ENCODE measurements at regions not wholly inside any gene's neighbourhood (a gene's known extent, or its start where the extent isn't known, plus 50 kb on each side); places are given as distances from the start of the nearest gene placed in this dataset.

DNA sequence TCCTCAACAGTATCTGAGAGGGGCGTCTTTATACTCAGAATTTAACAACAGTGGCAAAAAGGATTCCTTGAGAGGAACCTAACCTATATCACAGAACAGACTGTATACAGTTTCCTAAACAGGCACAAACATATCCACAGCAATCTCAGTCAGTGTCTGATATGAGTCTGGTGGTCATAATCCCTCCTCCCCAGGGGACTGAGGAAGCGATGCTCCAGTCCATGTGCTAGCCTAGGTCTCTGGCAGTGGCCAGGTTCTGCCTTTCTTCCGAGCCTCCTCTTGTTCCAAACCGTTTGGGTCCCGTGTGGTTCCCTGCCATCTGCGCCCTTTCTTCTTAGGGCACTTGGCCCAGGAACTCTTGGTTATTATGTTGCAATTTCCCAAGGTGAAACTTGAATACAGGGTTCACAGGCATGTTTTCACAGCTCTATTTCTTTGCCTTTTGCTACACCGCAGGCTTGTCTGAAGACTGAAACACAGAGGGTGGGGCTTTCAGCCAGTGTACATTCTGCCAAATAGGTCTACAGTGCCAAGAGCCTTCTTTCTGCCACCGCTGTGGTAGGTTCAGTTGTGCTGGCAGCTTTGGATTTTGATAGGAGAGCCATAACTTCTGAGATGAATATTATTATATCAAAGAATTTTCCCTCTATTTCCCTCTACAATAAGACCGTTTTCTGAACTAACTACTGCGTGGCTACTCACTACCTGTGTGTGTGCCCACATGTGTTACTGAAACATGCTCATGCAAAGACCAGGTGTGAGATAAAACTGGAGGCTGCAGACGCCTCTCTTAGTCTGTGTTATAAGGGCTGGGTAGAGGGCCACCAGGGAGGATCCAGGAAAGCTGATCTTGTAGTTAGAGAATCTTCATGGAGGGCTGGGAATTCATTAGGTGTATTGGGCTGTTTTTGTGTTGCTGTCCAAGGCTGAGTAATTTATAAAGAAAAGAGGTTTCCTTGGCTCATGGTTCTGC, 75.0 kb upstream of the HAAO start:
- no peak overlapping the region for H3K27ac ChIP-seq (ENCODE audit: low read depth in 1 of 2, low read length in 2 of 2)
- no peak for DNase-seq (ENCODE audit: low spot score)
- H3K4me1 ChIP-seq (ENCODE audit: control insufficient read depth in 4 of 4, insufficient read depth in 4 of 4, low read length in 3 of 4): peaks cover 0 to 3% (median 0%) of the 10 kb centered on the region in 4 donors
- H3K9ac ChIP-seq (ENCODE audit: low read depth in 1 of 2, low read length in 2 of 2): peak overlapping the region in 1 of 2 donors; percentile 20
- peak in 1 of 2 donors; percentile 33 for TF ChIP-seq RXRA (IDR thresholded peaks at IDR 0.05)
- no peak for TF ChIP-seq GABPA (IDR thresholded peaks at IDR 0.05 in 1 of 2, conservative IDR thresholded peaks at IDR 0.05 in 1 of 2)
- peak in 1 of 2 donors; percentile 37 for TF ChIP-seq HNF4A (conservative IDR thresholded peaks at IDR 0.05)
- H3K4me3 ChIP-seq (ENCODE audit: low read depth in 1 of 3, low read length in 3 of 3): no peak overlapping the region
- H3K36me3 ChIP-seq (ENCODE audit: control insufficient read depth in 4 of 4, insufficient read depth in 3 of 4, low read depth in 1 of 4, low read length in 3 of 4): no peaks in the 10 kb centered on the region
- H3K9me3 ChIP-seq (ENCODE audit: control insufficient read depth in 4 of 4, low read length in 3 of 4): peaks cover 0 to 4% (median 2%) of the 10 kb centered on the region in 4 donors
- H3K27me3 ChIP-seq (ENCODE audit: control insufficient read depth in 4 of 4, insufficient read depth in 4 of 4, low read length in 3 of 4): no peaks in the 10 kb centered on the region
- WGBS: 65% methylated on average over 11 of the region's 11 CpGs

DNA sequence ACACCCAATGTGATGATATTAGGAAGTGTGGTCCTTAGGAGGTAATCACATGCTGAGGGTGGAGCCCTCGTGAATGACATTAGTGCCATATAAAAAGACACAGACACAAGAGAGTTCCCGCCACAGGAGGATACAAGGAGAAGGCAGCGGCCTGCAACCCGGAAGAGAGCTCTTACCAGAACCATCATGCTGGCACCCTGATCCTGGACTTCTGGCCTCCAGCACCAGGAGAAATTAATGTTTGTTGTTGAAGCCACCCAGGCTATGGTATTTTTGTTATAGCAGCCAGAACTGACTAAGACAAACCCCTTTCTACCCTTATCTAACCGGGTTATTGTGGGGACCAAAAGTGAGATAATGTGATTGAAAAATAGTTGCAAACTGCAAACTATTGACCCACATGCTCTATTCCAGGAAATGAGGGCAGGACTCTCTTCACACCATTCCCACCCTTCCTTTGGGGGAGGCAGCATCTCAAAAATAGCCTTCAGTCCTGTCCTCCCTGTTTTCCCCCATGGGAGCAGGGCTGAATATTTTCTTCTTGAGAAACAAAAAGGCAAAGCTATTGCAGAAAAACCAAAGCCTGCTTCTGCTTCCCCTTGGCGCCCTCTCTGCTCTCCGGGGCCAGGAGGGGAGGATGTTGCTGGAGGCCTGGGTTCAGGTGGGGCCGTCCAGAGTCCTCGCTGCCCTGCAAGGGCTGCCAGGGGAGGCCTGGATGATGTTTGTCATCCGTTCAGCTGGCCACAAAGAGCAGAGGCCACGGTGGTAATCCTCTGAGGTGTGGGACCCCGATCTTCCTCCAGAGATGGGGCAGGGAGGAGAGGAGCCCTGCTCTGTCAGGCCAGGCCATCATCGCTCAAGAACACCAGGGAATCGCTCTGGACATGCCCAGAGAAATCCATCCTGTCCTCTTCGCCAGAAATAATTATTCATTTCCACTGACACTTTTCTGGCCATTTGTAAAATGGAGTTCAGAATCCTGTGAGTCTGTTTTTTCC, 73.8 kb upstream of the HAAO start:
- WGBS: 67% methylated on average over 15 of the region's 15 CpGs
- no peaks in the 10 kb centered on the region for H3K27me3 ChIP-seq (ENCODE audit: control insufficient read depth in 4 of 4, insufficient read depth in 4 of 4, low read length in 3 of 4)
- H3K9ac ChIP-seq (ENCODE audit: low read depth in 1 of 2, low read length in 2 of 2): no peak overlapping the region

DNA sequence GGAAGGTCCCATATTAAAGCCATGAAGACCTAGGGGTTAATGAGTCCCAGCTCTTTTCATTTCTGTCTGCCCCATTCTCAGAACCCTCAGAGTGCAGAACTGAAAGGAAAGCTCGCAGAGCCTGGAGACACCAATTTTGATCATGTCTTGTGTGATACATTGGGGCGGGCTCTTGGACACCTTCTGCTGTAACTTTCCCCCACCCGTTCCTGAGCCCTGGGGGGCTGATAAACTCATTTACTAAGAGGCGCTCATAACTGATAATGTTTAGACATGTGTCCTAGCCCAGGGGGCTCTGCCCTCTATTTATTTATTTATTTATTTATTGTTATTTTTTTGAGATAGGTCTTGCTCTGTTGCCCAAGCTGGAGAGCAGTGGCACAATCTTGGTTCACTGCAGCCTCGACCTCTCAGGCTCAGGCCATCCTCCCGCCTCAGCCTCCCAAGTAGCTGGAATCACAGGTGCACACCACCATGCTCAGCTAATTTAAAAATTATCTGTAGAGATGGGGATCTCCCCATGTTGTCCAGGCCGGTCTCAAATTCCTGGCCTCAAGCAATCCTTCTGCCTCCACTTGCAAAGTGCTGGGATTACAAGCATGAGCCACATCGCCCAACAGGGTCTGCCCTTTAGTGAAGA, 72.4 kb upstream of the HAAO start:
- 95% methylated on average over 8 of the region's 8 CpGs for WGBS
- Histone ChIP-seq H3K27me3 (ENCODE audit: control insufficient read depth in 4 of 4, insufficient read depth in 4 of 4, low read length in 3 of 4) (no peaks in the 10 kb centered on the region), H3K9ac (ENCODE audit: low read depth in 1 of 2, low read length in 2 of 2) (no peak overlapping the region), H3K9me3 (ENCODE audit: control insufficient read depth in 4 of 4, low read length in 3 of 4) (peaks cover 0 to 4% (median 2%) of the 10 kb centered on the region in 4 donors), H3K36me3 (ENCODE audit: control insufficient read depth in 4 of 4, insufficient read depth in 3 of 4, low read depth in 1 of 4, low read length in 3 of 4) (no peaks in the 10 kb centered on the region), H3K4me1 (ENCODE audit: control insufficient read depth in 4 of 4, insufficient read depth in 4 of 4, low read length in 3 of 4) (peaks cover 0 to 3% (median 0%) of the 10 kb centered on the region in 4 donors), H3K27ac (ENCODE audit: low read depth in 1 of 2, low read length in 2 of 2) (no peak overlapping the region), H3K4me3 (ENCODE audit: low read depth in 1 of 3, low read length in 3 of 3) (no peak overlapping the region)
- DNase-seq (ENCODE audit: low spot score): no peak
- TF ChIP-seq, protein P1, sequence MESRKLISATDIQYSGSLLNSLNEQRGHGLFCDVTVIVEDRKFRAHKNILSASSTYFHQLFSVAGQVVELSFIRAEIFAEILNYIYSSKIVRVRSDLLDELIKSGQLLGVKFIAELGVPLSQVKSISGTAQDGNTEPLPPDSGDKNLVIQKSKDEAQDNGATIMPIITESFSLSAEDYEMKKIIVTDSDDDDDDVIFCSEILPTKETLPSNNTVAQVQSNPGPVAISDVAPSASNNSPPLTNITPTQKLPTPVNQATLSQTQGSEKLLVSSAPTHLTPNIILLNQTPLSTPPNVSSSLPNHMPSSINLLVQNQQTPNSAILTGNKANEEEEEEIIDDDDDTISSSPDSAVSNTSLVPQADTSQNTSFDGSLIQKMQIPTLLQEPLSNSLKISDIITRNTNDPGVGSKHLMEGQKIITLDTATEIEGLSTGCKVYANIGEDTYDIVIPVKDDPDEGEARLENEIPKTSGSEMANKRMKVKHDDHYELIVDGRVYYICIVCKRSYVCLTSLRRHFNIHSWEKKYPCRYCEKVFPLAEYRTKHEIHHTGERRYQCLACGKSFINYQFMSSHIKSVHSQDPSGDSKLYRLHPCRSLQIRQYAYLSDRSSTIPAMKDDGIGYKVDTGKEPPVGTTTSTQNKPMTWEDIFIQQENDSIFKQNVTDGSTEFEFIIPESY (IDR thresholded peaks at IDR 0.05): no peak
- no peak for TF ChIP-seq FOXA1 (IDR thresholded peaks at IDR 0.05)
- no peak for TF ChIP-seq TAF1 (conservative IDR thresholded peaks at IDR 0.05)
- TF ChIP-seq, protein P2, sequence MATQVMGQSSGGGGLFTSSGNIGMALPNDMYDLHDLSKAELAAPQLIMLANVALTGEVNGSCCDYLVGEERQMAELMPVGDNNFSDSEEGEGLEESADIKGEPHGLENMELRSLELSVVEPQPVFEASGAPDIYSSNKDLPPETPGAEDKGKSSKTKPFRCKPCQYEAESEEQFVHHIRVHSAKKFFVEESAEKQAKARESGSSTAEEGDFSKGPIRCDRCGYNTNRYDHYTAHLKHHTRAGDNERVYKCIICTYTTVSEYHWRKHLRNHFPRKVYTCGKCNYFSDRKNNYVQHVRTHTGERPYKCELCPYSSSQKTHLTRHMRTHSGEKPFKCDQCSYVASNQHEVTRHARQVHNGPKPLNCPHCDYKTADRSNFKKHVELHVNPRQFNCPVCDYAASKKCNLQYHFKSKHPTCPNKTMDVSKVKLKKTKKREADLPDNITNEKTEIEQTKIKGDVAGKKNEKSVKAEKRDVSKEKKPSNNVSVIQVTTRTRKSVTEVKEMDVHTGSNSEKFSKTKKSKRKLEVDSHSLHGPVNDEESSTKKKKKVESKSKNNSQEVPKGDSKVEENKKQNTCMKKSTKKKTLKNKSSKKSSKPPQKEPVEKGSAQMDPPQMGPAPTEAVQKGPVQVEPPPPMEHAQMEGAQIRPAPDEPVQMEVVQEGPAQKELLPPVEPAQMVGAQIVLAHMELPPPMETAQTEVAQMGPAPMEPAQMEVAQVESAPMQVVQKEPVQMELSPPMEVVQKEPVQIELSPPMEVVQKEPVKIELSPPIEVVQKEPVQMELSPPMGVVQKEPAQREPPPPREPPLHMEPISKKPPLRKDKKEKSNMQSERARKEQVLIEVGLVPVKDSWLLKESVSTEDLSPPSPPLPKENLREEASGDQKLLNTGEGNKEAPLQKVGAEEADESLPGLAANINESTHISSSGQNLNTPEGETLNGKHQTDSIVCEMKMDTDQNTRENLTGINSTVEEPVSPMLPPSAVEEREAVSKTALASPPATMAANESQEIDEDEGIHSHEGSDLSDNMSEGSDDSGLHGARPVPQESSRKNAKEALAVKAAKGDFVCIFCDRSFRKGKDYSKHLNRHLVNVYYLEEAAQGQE (IDR thresholded peaks at IDR 0.05): no peak
- no peak for TF ChIP-seq SP1 (IDR thresholded peaks at IDR 0.05)
- no peak for TF ChIP-seq RAD21 (IDR thresholded peaks at IDR 0.05)
- TF ChIP-seq JUND (IDR thresholded peaks at IDR 0.05): no peak
- TF ChIP-seq FOXA2 (IDR thresholded peaks at IDR 0.05): no peak
- TF ChIP-seq GABPA (IDR thresholded peaks at IDR 0.05 in 1 of 2, conservative IDR thresholded peaks at IDR 0.05 in 1 of 2): no peak
- TF ChIP-seq, protein P3, sequence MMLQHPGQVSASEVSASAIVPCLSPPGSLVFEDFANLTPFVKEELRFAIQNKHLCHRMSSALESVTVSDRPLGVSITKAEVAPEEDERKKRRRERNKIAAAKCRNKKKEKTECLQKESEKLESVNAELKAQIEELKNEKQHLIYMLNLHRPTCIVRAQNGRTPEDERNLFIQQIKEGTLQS (IDR thresholded peaks at IDR 0.05): no peak
- no peak for TF ChIP-seq YY1 (IDR thresholded peaks at IDR 0.05)

More for the DNA sequence above, 73.8 kb upstream of the HAAO start:
- Histone ChIP-seq H3K9me3 (ENCODE audit: control insufficient read depth in 4 of 4, low read length in 3 of 4) (peaks cover 0 to 4% (median 2%) of the 10 kb centered on the region in 4 donors), H3K27ac (ENCODE audit: low read depth in 1 of 2, low read length in 2 of 2) (no peak overlapping the region), H3K4me3 (ENCODE audit: low read depth in 1 of 3, low read length in 3 of 3) (no peak overlapping the region), H3K36me3 (ENCODE audit: control insufficient read depth in 4 of 4, insufficient read depth in 3 of 4, low read depth in 1 of 4, low read length in 3 of 4) (no peaks in the 10 kb centered on the region), H3K4me1 (ENCODE audit: control insufficient read depth in 4 of 4, insufficient read depth in 4 of 4, low read length in 3 of 4) (peaks cover 0 to 3% (median 0%) of the 10 kb centered on the region in 4 donors)
- no peak for DNase-seq (ENCODE audit: low spot score)
- no peak for TF ChIP-seq YY1 (IDR thresholded peaks at IDR 0.05)
- TF ChIP-seq, protein P4, sequence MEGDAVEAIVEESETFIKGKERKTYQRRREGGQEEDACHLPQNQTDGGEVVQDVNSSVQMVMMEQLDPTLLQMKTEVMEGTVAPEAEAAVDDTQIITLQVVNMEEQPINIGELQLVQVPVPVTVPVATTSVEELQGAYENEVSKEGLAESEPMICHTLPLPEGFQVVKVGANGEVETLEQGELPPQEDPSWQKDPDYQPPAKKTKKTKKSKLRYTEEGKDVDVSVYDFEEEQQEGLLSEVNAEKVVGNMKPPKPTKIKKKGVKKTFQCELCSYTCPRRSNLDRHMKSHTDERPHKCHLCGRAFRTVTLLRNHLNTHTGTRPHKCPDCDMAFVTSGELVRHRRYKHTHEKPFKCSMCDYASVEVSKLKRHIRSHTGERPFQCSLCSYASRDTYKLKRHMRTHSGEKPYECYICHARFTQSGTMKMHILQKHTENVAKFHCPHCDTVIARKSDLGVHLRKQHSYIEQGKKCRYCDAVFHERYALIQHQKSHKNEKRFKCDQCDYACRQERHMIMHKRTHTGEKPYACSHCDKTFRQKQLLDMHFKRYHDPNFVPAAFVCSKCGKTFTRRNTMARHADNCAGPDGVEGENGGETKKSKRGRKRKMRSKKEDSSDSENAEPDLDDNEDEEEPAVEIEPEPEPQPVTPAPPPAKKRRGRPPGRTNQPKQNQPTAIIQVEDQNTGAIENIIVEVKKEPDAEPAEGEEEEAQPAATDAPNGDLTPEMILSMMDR (IDR thresholded peaks at IDR 0.05; ENCODE audit: low read depth, low read length, missing input control): no peak
- peak; percentile 20 for TF ChIP-seq NR2F2 (IDR thresholded peaks at IDR 0.05)

Data from liver (tissue), 8 donors.